Esophagus squamous epithelium (tissue), 4 donors: ENCODE measurements at regions not wholly inside any gene's neighbourhood (a gene's known extent, or its start where the extent isn't known, plus 50 kb on each side); places are given as distances from the start of the nearest gene placed in this dataset.

Experiments used
- POLR2A ChIP-seq, 4 donors: fragments of 450-650 bp; IDR thresholded peaks; one replicate each; pipeline ENCODE4 v1.6.1; 2017; ENCODE audit warnings: antibody characterized with exemption in 4 of 4, mild to moderate bottlenecking in 4 of 4, moderate library complexity in 3 of 4
- TF ChIP-seq, protein P1 (sequence below), 6 experiments: fragments of 450-650 bp in 4 of 6; fragments of 200-600 bp in 2 of 6; sonication (generic) in 2 of 6; IDR thresholded peaks; one replicate each; pipeline ENCODE4 v1.5.1; 2016 to 2019; ENCODE audit warnings: antibody characterized with exemption in 6 of 6, mild to moderate bottlenecking in 4 of 6, moderate library complexity in 4 of 6

DNA sequence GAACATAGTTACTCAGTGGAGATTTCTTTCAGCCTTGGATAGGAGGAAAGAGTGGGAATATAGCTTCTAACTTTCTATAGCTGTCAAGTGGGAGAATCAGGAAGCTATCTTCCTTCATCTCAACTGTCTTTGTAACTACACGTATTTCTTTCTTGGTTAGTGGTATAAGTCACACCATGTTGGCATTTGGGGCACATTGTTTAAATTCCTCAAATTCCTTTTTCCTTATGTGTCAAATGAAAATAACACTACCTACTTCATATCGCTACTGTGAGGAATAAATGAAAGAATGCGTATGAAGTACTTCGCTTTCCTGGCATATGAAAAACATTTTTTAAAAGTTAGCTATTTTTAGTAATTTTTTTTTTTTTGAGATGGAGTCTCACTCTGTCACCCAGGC lies 1082.5 kb upstream of the WWC1 start:
- TF ChIP-seq, protein P1, sequence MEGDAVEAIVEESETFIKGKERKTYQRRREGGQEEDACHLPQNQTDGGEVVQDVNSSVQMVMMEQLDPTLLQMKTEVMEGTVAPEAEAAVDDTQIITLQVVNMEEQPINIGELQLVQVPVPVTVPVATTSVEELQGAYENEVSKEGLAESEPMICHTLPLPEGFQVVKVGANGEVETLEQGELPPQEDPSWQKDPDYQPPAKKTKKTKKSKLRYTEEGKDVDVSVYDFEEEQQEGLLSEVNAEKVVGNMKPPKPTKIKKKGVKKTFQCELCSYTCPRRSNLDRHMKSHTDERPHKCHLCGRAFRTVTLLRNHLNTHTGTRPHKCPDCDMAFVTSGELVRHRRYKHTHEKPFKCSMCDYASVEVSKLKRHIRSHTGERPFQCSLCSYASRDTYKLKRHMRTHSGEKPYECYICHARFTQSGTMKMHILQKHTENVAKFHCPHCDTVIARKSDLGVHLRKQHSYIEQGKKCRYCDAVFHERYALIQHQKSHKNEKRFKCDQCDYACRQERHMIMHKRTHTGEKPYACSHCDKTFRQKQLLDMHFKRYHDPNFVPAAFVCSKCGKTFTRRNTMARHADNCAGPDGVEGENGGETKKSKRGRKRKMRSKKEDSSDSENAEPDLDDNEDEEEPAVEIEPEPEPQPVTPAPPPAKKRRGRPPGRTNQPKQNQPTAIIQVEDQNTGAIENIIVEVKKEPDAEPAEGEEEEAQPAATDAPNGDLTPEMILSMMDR (IDR thresholded peaks at IDR 0.05), result no peak
- no peak for TF ChIP-seq POLR2A (IDR thresholded peaks at IDR 0.05)
